HepG2 (cell line): ENCODE measurements at regions not wholly inside any gene's neighbourhood (a gene's known extent, or its start where the extent isn't known, plus 50 kb on each side); places are given as distances from the start of the nearest gene placed in this dataset.

Experiments
- ATF5 ChIP-seq: sonication (generic); formaldehyde crosslinking; IDR thresholded peaks from 2 replicates; pipeline ENCODE4 v1.4.0; 2020; ENCODE audit warnings: mild to moderate bottlenecking, low read depth, missing genetic modification reagents
- ATF7 ChIP-seq, 2 experiments: fragments of 450-650 bp in 1 of 2; sonication (generic) in 1 of 2; formaldehyde crosslinking in 1 of 2; IDR thresholded peaks; 2 replicates each; pipeline versions ENCODE4 v1.4.0 to v1.6.1; 2016 to 2020; ENCODE audit warnings: antibody characterized with exemption in 1 of 2, mild to moderate bottlenecking in 1 of 2, missing genetic modification reagents in 1 of 2
- BRD4 ChIP-seq: sonication (generic); formaldehyde crosslinking; IDR thresholded peaks from 2 replicates; pipeline ENCODE4 v1.4.0; 2020; ENCODE audit warnings: missing genetic modification reagents
- CBFB ChIP-seq: sonication (generic); formaldehyde crosslinking; IDR thresholded peaks from 2 replicates; pipeline ENCODE4 v1.4.0; 2020; ENCODE audit warnings: missing genetic modification reagents
- ERF ChIP-seq: IDR thresholded peaks from 2 replicates; pipeline ENCODE4 v1.6.1; 2018; ENCODE audit warnings: missing biosample characterization, missing genetic modification reagents
- FOXA3 ChIP-seq: IDR thresholded peaks from 2 replicates; pipeline ENCODE4 v1.6.1; 2016; ENCODE audit warnings: missing genetic modification reagents, missing compliant biosample characterization
- HNRNPLL ChIP-seq: fragments of 200-400 bp; formaldehyde crosslinking; IDR thresholded peaks from 2 replicates; pipeline ENCODE4 v1.6.1; 2017; ENCODE audit warnings: mild to moderate bottlenecking, low read depth, low read length; ENCODE audit not compliant: poor library complexity, severe bottlenecking
- MAF1 ChIP-seq: sonication (generic); formaldehyde crosslinking; IDR thresholded peaks from 2 replicates; pipeline ENCODE4 v1.5.0; 2020; ENCODE audit warnings: missing genetic modification reagents, borderline replicate concordance
- MTA1 ChIP-seq: sonication (generic); formaldehyde crosslinking; IDR thresholded peaks from 2 replicates; pipeline ENCODE4 v1.4.0; 2020; ENCODE audit warnings: missing genetic modification reagents, mild to moderate bottlenecking, borderline replicate concordance
- RNF219 ChIP-seq: sonication (generic); formaldehyde crosslinking; IDR thresholded peaks from 2 replicates; pipeline ENCODE4 v1.5.0; 2020; ENCODE audit warnings: mild to moderate bottlenecking, missing genetic modification reagents
- RXRA ChIP-seq: sonication (generic); formaldehyde crosslinking; IDR thresholded peaks from 2 replicates; pipeline ENCODE4 v1.5.1; 2020; ENCODE audit warnings: missing genetic modification reagents
- SIN3A ChIP-seq: IDR thresholded peaks from 2 replicates; pipeline ENCODE4 v1.6.1; 2011; ENCODE audit warnings: low read depth, mild to moderate bottlenecking, control low read depth, low read length, borderline replicate concordance
- SMC3 ChIP-seq: IDR thresholded peaks from 2 replicates; pipeline ENCODE4 v1.6.1; 2011; ENCODE audit warnings: low read length, improper control_type of control experiment
- TCF7 ChIP-seq: sonication (generic); IDR thresholded peaks from 2 replicates; pipeline ENCODE4 v1.6.1; 2016; ENCODE audit warnings: antibody characterized with exemption, low read depth
- ZBTB26 ChIP-seq: IDR thresholded peaks from 2 replicates; pipeline ENCODE4 v1.6.1; 2016; ENCODE audit warnings: missing compliant biosample characterization, missing genetic modification reagents, borderline replicate concordance
- ZMYM2 ChIP-seq: sonication (generic); formaldehyde crosslinking; IDR thresholded peaks from 2 replicates; pipeline ENCODE4 v1.8.0; 2022; ENCODE audit warnings: mild to moderate bottlenecking, missing genetic modification reagents
- ZMYM3 ChIP-seq: sonication (generic); formaldehyde crosslinking; IDR thresholded peaks from 2 replicates; pipeline ENCODE4 v1.5.1; 2020; ENCODE audit warnings: mild to moderate bottlenecking, missing genetic modification reagents
- ZNF264 ChIP-seq: sonication (generic); formaldehyde crosslinking; IDR thresholded peaks from 2 replicates; pipeline ENCODE4 v1.4.0; 2020; ENCODE audit warnings: missing genetic modification reagents
- ZNF432 ChIP-seq: sonication (generic); formaldehyde crosslinking; IDR thresholded peaks from 2 replicates; pipeline ENCODE4 v1.5.0; 2020; ENCODE audit warnings: missing genetic modification reagents, mild to moderate bottlenecking, borderline replicate concordance
- ZNF639 ChIP-seq: conservative IDR thresholded peaks from 2 replicates; pipeline ENCODE4 v1.6.1; 2018; ENCODE audit warnings: missing genetic modification reagents
- ZNF7 ChIP-seq: IDR thresholded peaks from 2 replicates; pipeline ENCODE4 v1.6.1; 2016; ENCODE audit warnings: missing biosample characterization, missing genetic modification reagents
- ZNF761 ChIP-seq: sonication (generic); formaldehyde crosslinking; conservative IDR thresholded peaks from 2 replicates; pipeline ENCODE4 v1.4.0; 2020; ENCODE audit warnings: mild to moderate bottlenecking, missing genetic modification reagents
- ZNF766 ChIP-seq: sonication (generic); formaldehyde crosslinking; IDR thresholded peaks from 2 replicates; pipeline ENCODE4 v1.5.0; 2020; ENCODE audit warnings: missing genetic modification reagents, borderline replicate concordance

GRCh38 chr20:53869466-53870258, 200.7 kb downstream of the BCAS1 start (continued):
- TF ChIP-seq MTA1 (CRISPR knock-in tag) (no peak), ZNF264 (CRISPR knock-in tag) (peak; percentile 71; the same call in 1 of the 2 replicates), ATF5 (CRISPR knock-in tag) (no peak), RNF219 (CRISPR knock-in tag) (no peak), SMC3 (peak; percentile 100), ZNF766 (CRISPR knock-in tag) (peak; percentile 52; the same call in 1 of the 2 replicates), ZNF761 (CRISPR knock-in tag) (no peak), CBFB (CRISPR knock-in tag) (peak; percentile 93), TCF7 (peak; percentile 48), RXRA (peak; percentile 43; the same call in 1 of the 2 replicates), ZNF432 (CRISPR knock-in tag) (no peak), FOXA3 (CRISPR knock-in tag) (peak; percentile 91), SIN3A (no peak), MAF1 (CRISPR knock-in tag) (no peak), HNRNPLL (no peak), ZBTB26 (CRISPR knock-in tag) (peak; percentile 48; the same call in 1 of the 2 replicates), BRD4 (CRISPR knock-in tag) (peak; percentile 95), ERF (peak; percentile 93; the same call in 1 of the 2 replicates), ATF7 (IDR thresholded peaks at IDR 0.05) (no peak), ATF7 (CRISPR knock-in tag; IDR thresholded peaks at IDR 0.05) (no peak), ZMYM3 (CRISPR knock-in tag) (peak; percentile 92), ZMYM2 (CRISPR knock-in tag) (peak; percentile 79; the same call in 1 of the 2 replicates), ZNF7 (CRISPR knock-in tag) (no peak), ZNF639 (CRISPR knock-in tag) (0 out of 2 replicates have a peak, but pooled peaks have one; percentile 61)
